ENCODE measurements at regions not wholly inside any gene's neighbourhood (a gene's known extent, or its start where the extent isn't known, plus 50 kb on each side); places are given as distances from the start of the nearest gene placed in this dataset.

GRCh38 chr4:186449954-186450353 is 105.4 kb downstream of the MTNR1A start:
- no peak for TF ChIP-seq REST (IDR thresholded peaks at IDR 0.05; ENCODE audit: low read depth)
- no peak for TF ChIP-seq YY1 (IDR thresholded peaks at IDR 0.05; ENCODE audit: low read depth)
- no peak for TF ChIP-seq RAD21 (IDR thresholded peaks at IDR 0.05; ENCODE audit: low read depth)
- no peak for TF ChIP-seq NFIC (IDR thresholded peaks at IDR 0.05)
- TF ChIP-seq FOXM1 (IDR thresholded peaks at IDR 0.05; ENCODE audit: borderline replicate concordance, low read depth), result no peak
